HG03135 (cell line): ENCODE measurements at regions not wholly inside any gene's neighbourhood (a gene's known extent, or its start where the extent isn't known, plus 50 kb on each side); places are given as distances from the start of the nearest gene placed in this dataset.
"Not testable (repeated sequence)": the region's sequence is repeated elsewhere in the genome, so short reads cannot be mapped to it uniquely, and the experiment has no call there.

Experiments used
- ATAC-seq: cut with Tn5 transposase; IDR thresholded peaks from one replicate; pipeline ENCODE4 v1.9.1; 2021; ENCODE audit warnings: mild to moderate bottlenecking, moderate library complexity; ENCODE audit not compliant: unreplicated experiment

DNA sequence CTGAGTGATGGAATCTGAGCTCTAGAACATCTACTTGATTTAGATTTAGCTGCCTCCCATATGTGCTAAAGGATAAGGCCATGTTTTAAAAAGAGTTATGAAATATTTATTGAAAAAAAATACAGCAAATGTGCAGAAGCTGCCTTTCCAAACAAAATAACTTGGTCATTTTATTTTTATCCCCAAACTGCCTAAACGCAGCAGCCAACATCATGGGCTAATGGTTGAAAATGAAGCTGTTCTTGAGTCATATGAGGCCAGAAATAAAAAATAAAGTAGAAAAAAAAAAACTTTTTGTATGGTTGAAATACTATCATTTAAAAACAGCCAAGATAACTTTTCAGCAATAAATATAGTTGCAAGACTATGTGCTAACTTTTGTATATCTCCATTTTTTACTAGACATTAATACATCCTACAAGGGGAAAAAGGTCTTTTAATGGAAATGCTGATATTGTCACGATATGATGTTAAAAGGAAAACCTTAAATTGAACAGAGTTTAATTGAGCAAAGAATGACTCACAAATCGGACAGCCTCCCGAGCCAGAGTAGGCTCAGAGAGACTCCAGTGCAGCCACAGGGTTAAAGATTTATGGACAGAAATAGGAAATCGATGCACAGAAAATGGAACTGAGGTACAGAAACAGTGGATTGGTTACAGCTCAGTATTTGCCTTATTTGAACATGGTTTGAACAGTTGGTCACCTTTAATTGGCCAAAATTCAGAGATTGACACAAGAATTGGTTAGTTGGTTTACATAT is 305.8 kb downstream of the MDFIC start:
- no peak for ATAC-seq

DNA sequence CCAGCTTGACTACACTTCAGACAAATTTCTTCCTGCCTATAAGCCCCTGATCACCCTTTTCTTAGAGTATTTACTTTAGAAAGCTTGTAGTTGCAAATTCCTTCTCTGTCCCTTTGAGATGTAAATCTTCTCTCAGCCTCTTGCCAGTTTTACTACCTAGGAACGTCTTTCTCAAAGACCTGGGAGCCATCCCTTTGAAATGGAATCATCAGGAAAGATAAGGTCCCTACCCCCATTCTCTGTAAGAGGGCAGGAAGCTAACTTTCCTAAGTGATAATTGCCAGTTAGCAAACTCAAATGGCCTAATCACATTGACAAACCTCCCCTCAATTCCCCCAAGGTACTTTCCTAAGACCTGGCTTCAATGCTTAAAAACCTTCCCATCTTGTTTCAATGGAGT is 304.5 kb downstream of the MDFIC start:
- ATAC-seq, result no peak

DNA sequence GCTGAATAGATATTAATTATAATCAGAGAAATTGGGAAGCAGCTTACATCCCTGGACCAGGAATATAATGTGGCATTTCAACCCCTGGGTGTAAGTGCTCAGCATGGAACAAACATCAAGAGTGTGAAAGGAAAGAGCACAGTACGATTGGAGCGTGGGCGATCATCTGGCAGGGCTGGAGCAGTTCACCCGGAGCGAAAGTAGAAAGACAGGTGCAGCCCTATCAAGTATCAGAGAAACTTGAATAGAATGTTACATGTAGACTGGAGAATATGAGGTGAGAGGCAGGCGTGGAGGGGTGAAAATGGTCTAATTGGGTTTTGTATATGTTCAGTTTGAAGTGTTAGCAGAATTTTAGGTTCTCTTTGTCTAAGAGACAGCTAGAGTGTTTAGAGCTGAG is 303.0 kb downstream of the MDFIC start:
- no peak for ATAC-seq

DNA sequence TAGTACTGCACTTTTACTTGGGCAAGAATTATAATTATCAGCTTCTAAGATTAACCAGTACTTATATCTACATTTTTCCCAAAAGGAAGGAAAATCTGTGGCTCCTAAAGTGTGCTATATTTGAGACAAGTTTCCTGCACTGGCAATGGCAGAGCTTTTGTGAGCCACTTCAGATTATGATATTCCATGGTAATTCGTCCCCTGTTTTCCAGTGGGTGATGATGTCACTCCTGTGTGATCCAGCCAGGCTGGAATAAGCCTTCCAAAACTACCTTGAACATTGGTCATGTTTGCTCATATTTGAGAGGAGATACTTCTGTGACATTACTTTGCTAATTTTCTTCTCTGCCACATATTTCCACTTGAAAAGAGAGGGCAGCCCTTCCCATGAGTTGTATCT is 302.1 kb downstream of the MDFIC start:
- no peak for ATAC-seq

DNA sequence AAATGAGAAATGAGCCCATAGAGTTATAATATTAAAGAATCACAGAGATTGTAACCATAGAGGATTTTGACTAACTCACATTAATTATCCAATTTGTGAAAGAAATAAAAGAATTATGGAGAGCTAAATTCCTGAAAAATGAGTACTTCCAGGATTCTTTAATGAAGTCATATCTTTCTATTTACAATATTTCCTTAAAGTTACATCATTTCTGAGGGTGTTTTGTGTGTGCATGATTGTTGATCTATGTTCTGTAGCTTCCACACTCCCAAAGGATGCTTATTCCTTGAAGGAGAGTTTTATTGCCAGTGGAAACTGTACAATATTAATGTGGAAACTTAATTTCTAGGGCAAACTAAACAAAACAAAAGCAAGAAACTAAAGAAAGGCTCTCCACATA is 299.6 kb downstream of the MDFIC start:
- ATAC-seq, result no peak

DNA sequence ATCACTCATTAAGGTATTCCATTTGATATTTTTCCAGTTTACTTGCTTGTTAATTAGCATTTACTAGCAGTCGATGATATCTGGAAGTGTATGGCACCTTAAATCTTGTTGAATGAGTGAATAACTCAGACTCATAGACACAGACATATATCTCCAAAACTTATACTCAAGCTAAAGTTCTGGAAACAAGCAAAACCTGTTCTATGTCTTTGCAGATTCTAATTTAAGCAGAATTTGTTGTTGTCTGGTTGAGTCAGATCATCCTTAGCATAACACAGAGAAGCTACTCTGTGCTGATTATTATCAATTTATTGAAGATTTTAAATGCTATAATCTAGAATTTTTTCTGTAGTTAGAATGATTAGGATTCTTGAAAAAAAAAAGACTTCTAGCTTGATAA is 296.2 kb downstream of the MDFIC start:
- no peak for ATAC-seq

DNA sequence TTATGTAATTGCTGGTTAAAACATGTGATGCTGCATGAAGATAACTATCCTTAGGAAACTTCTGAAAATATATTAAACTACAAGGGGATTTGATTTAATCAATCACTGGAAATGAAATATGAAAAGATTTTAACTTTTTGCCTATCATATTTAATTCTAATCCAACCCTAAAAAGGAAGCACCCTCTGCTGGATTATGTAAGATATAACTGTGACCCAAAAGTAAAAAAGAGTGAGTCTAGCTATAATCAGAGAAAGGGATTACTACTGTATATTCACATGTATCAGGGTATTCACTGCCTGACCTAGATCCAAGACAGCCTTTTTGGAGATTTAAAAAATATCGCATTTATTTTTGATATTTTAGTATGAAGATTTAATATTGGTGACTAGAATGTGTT is 295.5 kb downstream of the MDFIC start:
- no peak for ATAC-seq

DNA sequence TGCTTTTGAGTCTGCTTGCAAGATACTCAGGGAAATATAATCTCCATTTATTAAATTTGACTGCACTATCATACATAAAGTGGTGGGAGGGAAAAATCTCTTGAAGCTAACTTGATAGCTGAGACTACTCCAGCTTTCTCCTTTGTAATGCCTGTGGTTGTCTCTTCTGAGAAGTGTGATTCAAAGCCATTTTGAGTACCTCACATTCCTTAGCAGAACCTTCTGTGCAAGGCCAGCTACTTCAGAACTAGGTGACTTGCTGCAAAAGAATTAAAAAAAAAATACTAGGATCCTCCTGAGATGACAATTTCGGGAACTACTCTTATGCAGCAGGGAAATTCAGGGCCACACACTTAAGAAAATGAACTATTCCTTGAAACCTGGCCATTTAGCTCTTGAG is 294.8 kb downstream of the MDFIC start:
- ATAC-seq, result no peak

DNA sequence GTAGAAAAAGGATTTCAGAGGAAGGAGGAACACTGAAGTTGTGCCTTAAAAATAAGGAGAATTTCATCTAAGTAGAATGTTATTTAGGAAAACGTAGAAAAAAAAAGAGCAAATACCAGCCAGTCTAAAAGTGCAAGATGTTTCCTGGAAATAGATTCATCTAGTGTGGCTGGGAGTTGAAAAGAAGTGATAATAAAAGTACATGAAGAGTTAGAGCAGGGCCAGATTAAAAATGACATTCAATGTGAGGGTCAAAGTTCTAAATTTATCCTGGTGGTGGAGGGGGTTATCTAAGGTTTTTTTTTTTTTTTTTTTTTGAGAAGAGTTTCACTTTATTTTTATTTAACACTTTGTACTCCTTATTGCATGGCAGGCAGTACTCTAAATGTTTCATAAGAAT is 289.3 kb downstream of the MDFIC start:
- ATAC-seq, result no peak

DNA sequence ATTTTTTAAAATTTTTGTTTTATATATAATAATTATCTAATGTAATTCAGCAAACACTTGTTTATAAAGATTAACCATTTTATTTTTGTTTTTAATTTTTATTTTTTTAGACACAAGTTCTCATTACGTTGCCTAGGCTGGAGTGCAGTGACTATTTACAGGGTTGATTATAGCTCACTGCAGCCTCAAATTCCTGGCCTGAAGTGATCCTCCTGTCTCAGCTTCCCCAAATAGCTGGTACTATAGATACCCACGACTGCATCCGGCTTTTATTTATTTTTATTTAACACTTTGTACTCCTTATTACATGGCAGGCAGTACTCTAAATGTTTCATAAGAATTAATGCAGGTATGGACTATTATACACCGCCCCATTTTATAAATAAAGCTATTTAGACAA is 288.7 kb downstream of the MDFIC start:
- no peak for ATAC-seq

DNA sequence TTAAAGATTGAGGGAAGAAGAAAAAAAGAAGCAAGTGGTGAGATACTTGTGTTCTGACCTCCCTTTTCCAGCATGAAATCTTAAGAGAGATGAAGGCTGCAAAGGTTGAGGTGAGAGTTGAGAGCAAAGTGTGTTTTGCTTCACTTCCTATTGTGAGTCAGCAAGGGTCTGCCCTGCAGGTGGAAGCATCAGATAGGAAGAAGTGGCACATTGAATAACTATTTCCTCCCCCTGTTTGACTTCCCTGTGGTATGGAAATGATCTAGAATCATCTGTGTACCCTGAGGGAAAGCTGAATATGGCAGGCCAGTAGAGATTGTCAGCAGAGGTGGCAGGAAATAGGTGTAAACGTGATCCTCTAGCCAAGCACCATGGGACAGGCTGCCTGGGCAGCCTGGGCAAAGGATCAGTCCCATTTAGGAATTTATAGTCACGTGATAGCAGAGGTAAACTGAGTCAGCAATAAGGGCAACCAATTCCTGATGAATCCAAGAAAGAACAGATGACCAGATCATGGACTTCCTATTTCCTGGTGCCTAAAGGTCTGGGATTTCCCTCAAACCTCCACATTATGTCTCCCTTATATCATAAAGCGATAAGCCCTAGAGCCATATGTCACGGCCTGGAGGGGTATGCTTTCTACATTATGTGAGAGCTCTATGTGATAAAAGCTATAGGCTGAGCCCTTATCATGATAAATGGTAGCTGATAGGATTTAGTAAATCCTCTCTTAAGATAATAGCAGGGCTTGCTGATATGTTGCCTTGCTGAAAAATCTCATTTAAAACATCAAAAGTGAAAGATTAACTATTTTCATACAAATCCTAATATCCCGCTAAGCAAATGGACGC is 287.0 kb downstream of the MDFIC start:
- ATAC-seq, result no peak

DNA sequence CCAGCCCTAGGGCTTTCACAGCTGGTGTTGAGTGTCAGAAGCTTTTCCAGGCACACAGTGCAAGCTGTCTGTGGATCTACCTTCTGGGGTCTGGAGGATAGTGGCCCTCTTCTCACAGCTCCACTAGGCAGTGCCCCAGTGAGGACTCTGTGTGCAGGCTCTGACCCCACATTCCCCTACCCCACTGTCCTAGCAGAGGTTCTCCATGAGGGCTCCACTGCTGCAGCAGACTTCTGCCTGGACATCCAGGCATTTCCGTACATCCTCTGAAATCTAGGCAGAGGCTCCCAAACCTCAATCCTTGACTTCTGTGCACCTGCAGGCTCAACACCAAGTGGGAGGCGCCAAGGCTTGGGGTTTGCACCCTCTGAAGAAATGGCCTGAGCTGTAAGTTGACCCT is 284.5 kb downstream of the MDFIC start:
- not testable (repeated sequence) for ATAC-seq

DNA sequence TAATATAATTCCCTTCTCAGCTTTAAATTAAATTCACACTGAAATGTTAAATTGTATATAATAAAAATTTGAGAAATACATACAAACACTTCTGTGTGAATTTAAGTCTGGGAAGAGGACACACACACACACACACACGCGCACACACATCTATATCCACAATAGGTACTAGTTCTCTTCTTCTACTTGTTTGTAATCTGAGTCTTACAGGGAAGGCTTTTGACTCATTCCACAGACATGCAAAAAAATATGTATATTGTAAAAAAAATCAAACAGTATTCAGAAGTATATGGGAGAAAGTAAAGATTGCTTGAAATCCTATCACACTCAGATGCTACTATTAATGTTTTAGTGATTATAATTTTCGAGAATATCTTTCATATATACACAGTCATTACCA is 276.2 kb downstream of the MDFIC start:
- ATAC-seq, result no peak

DNA sequence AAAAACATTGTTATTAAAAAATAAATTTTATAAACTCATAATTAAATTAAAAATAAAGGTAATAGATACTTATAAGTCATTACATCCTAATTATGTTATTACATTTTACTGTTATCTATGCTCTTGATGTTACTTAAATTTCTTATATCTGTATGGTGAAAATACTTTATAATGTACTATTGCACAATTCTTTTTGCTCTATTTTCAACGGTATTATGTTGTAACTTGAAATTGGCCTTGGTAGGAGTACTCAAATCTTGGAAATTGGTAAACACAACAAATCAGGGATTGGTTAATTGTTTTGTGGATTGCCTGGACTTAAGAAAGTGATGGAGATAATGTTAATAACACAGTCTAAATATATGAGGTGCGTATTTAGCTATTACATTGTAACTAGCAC is 273.3 kb downstream of the MDFIC start:
- no peak for ATAC-seq

DNA sequence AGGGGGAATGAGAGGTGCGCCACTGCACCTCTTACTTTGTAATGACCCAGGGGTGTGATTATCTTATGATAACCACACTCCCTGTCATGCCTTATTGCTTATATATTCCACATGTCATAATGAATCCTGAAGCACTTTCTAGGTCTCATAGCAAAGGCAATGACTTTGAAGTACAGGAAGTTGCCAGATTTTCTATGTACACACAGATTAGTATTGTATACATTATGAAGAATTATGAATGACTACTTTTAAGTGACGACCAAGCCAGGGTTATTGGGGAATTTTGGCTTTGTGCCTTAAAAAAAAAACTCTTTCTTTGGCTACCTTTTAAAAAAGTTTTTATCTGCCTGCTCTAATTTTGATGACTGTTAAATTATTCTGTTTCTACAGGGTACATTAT is 269.6 kb downstream of the MDFIC start:
- no peak for ATAC-seq

DNA sequence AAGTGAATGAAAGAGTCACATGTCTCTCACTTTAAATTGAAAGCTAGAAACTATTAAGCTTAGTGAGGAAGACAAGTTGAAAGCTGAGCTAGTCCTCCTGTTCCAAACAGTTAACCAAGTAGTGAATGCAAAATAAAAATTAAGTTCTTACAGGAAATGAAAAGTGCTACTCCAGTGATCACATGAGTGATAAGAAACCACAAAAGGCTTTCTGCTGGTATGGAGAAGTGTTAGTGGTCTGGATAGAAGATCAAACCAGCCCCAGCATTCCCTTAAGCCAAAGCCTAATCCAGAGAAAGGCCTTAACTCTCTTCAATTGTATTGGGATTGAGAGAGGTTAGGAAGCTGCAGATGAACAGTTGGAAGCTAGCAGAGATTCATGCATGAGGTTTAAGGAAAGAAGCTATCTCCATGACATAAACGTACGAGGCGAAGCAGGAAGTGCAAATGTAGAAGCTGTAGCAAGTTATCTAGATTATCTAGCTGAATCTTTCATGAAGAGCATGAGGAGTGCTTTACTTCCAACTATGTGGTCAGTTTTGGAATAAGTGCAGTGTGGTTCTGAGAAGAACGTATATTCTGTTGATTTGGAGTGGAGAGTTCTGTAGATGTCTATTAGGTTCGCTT is 261.6 kb downstream of the MDFIC start:
- ATAC-seq, result no peak

DNA sequence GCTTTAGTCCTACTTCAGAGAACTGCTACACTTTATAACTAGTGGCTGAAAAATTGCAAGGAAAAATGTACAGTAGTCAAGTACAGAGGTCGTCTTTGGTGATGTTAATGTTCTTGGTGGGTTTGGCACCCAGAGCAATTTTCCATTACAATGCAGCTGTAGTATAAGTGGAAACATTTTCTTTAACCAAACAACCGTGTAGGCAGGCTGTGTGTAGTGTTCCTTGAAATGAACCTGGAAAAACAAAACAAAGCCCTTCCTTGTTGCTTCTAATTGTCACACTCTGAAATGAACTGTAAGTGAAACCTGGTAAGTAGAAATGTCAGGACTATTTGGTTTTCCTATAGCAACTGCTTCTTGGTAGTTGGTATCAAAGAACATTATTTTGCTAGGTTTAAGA is 256.9 kb downstream of the MDFIC start:
- ATAC-seq, result no peak

DNA sequence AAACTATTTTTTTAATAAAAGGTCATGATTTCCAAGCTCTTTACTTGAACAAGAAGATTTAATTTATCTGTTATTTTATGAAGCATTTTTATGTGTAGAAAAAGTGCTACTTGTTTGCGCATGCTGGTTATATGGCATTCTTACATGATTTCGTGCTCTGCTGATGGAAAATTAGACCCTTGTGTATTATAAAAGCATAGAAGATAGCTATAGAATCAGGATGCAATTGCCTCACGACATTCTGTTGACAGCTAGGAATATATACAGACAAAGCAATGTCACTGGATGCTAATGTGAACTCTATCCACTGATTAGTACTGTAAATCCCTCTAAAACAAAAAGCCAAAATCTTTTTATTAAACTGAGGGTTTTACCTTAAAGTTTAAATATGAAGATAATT is 255.9 kb downstream of the MDFIC start:
- ATAC-seq, result no peak

DNA sequence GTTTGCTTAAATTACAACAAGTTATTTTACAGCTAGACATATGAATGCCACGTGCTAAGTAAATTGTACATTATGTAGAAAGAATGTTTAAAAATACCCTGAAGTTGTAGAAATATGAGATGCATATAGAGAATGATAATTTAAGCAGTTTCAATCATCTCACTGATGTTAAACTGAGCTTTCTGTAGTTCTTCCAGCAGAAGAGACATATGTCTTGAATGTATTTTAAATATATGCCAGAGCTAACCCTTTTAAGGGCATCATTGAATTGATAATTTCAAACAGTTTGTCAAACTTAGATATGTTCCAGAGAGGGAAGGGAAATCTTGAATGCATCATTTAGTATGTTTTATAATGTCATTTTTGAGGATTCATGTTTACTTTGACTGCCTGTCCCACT is 255.2 kb downstream of the MDFIC start:
- no peak for ATAC-seq

DNA sequence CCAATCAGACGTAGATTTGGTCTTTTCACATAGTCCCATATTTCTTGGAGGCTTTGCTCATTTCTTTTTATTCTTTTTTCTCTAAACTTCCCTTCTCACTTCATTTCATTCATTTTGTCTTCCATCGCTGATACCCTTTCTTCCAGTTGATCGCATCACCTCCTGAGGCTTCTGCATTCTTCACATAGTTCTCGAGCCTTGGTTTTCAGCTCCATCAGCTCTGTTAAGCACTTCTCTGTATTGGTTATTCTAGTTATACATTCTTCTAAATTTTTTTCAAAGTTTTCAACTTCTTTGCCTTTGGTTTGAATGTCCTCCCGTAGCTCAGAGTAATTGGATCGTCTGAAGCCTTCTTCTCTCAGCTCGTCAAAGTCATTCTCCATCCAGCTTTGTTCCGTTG is 250.5 kb downstream of the MDFIC start:
- ATAC-seq, result not testable (repeated sequence)

DNA sequence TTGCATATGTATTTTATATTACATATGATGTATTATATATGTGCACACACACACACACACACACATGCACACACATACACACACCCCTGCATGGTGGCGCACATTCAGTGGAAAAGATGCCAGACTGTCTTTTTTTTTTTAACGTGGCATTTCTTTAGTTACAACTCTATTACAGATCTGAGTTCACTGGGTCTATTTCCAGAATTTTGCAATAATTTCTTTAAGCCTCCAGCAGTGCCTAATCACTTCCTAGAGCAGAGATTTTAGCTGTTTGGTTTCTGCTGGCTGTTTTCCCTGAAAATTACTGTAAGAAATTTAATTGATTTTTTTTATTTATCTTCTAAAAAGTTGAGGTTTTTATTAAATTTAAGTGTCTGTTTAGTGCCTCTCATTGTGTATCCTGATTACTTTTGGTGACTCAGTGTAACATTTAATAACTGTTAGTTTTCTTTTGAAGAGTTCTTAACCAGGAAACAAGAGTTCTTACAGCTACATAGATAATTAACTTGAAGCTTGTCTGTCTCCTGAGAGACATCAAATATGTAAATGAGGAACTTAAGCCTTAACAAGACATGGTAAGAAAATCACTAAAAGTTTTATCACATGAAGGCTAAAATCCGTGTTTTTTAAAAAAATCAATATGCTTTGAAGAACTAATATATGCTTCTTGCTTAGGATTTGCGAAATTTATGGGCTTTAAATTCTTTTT is 232.0 kb downstream of the MDFIC start:
- no peak for ATAC-seq
